CD14-positive monocyte (primary cell): ENCODE measurements at regions not wholly inside any gene's neighbourhood (a gene's known extent, or its start where the extent isn't known, plus 50 kb on each side); places are given as distances from the start of the nearest gene placed in this dataset.

Experiments
- DNase-seq, 3 donors: peaks; one replicate each; pipeline ENCODE4 v3.0.0-alpha.2; 2011 to 2022
- H2AFZ ChIP-seq: 2 replicates; pipeline ENCODE4 v1.6.0; 2012; ENCODE audit warnings: mild to moderate bottlenecking, low read depth, low read length, inconsistent platforms; ENCODE audit not compliant: insufficient read depth, poor library complexity, severe bottlenecking
- H3K27ac ChIP-seq, 2 donors: 1 replicate in 1 of 2; 2 replicates in 1 of 2; pipeline ENCODE4 v1.5.1; 2012 to 2013; ENCODE audit warnings: low read length in 2 of 2, control low read depth in 1 of 2, inconsistent platforms in 1 of 2, low read depth in 1 of 2, mild to moderate bottlenecking in 1 of 2
- H3K27me3 ChIP-seq, 2 donors: one replicate each; pipeline versions ENCODE4 v1.6.0 to v1.6.1; 2011 to 2013; ENCODE audit warnings: low read length in 2 of 2; ENCODE audit not compliant: control insufficient read depth in 2 of 2, insufficient read depth in 2 of 2
- H3K36me3 ChIP-seq, 2 donors: replicated peaks in 1 of 2; 1 replicate in 1 of 2; 2 replicates in 1 of 2; pipeline versions ENCODE4 v1.5.1 to v1.6.1; 2012 to 2013; ENCODE audit warnings: low read length in 2 of 2, control low read depth in 1 of 2, inconsistent platforms in 1 of 2, mild to moderate bottlenecking in 1 of 2; ENCODE audit not compliant: insufficient read depth in 2 of 2, control insufficient read depth in 1 of 2
- H3K4me1 ChIP-seq, 2 donors: 1 replicate in 1 of 2; 2 replicates in 1 of 2; pipeline versions ENCODE4 v1.5.1 to v1.6.1; 2012 to 2013; ENCODE audit warnings: low read length in 2 of 2, control low read depth in 1 of 2, inconsistent platforms in 1 of 2, mild to moderate bottlenecking in 1 of 2, moderate library complexity in 1 of 2; ENCODE audit not compliant: insufficient read depth in 2 of 2, control insufficient read depth in 1 of 2
- H3K4me2 ChIP-seq: replicated peaks from 2 replicates; pipeline ENCODE3; 2012; ENCODE audit warnings: low read length, moderate library complexity, mild to moderate bottlenecking; ENCODE audit not compliant: poor library complexity, severe bottlenecking; ENCODE audit errors: extremely low read depth
- H3K4me3 ChIP-seq, 3 experiments: fragments of 200-600 bp in 1 of 3; sonication (generic) in 1 of 3; replicated peaks in 1 of 3; 1 replicate in 2 of 3; 2 replicates in 1 of 3; pipeline ENCODE4 v1.5.1; 2011 to 2013; ENCODE audit warnings: low read length in 3 of 3, mild to moderate bottlenecking in 3 of 3, control low read depth in 2 of 3, low read depth in 2 of 3, inconsistent platforms in 1 of 3, moderate library complexity in 1 of 3
- H3K79me2 ChIP-seq: 2 replicates; pipeline ENCODE4 v1.6.0; 2012; ENCODE audit warnings: mild to moderate bottlenecking, control low read depth, inconsistent platforms, low read length, moderate library complexity; ENCODE audit not compliant: insufficient read depth
- H3K9ac ChIP-seq: 2 replicates; pipeline ENCODE4 v1.6.0; 2017; ENCODE audit warnings: low read length, mild to moderate bottlenecking; ENCODE audit not compliant: insufficient read depth, poor library complexity, severe bottlenecking
- H3K9me3 ChIP-seq, 2 donors: replicated peaks in 1 of 2; 1 replicate in 1 of 2; 2 replicates in 1 of 2; pipeline versions ENCODE4 v1.5.1 to v1.6.1; 2012 to 2013; ENCODE audit warnings: low read length in 2 of 2, control low read depth in 1 of 2; ENCODE audit not compliant: control insufficient read depth in 1 of 2, insufficient read depth in 1 of 2
- H4K20me1 ChIP-seq: 2 replicates; pipeline ENCODE4 v1.6.0; 2012; ENCODE audit warnings: mild to moderate bottlenecking, low read length, control low read depth, moderate library complexity; ENCODE audit not compliant: insufficient read depth
- H3K27ac Mint-ChIP-seq, 7 donors: one replicate each; pipeline ENCODE4 v1.8.0; 2020; ENCODE audit warnings: mild to moderate bottlenecking in 7 of 7, mixed read lengths in 7 of 7, moderate library complexity in 6 of 7, inconsistent platforms in 2 of 7
- H3K27me3 Mint-ChIP-seq, 3 donors: one replicate each; pipeline ENCODE4 v1.8.0; 2021 to 2022; ENCODE audit warnings: low read depth in 3 of 3, mild to moderate bottlenecking in 3 of 3, mixed read lengths in 3 of 3, moderate library complexity in 3 of 3, inconsistent platforms in 1 of 3
- H3K36me3 Mint-ChIP-seq, 2 donors: one replicate each; pipeline ENCODE4 v1.8.0; 2020; ENCODE audit warnings: mixed read lengths in 2 of 2, inconsistent platforms in 1 of 2, mild to moderate bottlenecking in 1 of 2
- H3K4me1 Mint-ChIP-seq: one replicate; pipeline ENCODE4 v1.8.0; 2020; ENCODE audit warnings: mild to moderate bottlenecking, mixed read lengths
- H3K4me3 Mint-ChIP-seq, 2 donors: one replicate each; pipeline ENCODE4 v1.8.0; 2020; ENCODE audit warnings: mild to moderate bottlenecking in 2 of 2, mixed read lengths in 2 of 2, moderate library complexity in 1 of 2
- H3K9me3 Mint-ChIP-seq, 7 donors: one replicate each; pipeline ENCODE4 v1.8.0; 2020 to 2022; ENCODE audit warnings: mixed read lengths in 7 of 7, mild to moderate bottlenecking in 6 of 7, moderate library complexity in 6 of 7, inconsistent platforms in 2 of 7
- WGBS: methylation state at CpG from one replicate; pipeline ENCODE4 v1.1.5; 2013; ENCODE audit warnings: missing lambda C conversion rate; ENCODE audit not compliant: insufficient coverage; 5-methylcytosine and 5-hydroxymethylcytosine counted together
- intact Hi-C, 2 donors: fragments of 100-400 bp; cut with micrococcal nuclease; formaldehyde crosslinking; loops; one replicate each; pipeline versions ENCODE4 v1.15.0 to v1.15.1; 2023
- TF ChIP-seq, protein P1 (sequence below): fragments of 200-600 bp; IDR thresholded peaks from one replicate; pipeline ENCODE4 v1.8.0; 2022; ENCODE audit warnings: antibody characterized with exemption, mild to moderate bottlenecking

DNA sequence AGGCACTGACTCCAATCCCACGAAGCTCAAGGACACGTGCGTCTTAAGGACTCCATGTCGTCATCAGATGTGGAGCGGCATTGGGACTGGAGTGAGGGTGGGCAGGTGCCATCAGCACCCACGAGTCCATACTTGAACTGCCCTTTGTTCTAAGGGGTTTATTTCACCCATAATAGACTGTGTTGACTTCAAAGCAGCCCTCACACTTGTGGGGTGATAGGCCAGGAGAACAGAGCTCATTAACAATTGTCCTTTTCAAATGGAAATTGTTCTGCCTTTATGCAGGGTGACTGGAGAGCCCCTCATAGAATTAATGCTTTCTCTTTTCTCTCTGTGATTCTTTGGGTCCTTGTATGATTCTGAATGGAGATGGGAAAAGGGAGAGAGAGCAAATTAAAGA is 376.9 kb upstream of the MGMT start:
- Histone ChIP-seq H3K9me3 (no peaks in the 10 kb centered on the region), H3K27me3 (no peaks in the 10 kb centered on the region), H3K4me2 (no peak overlapping the region), H3K4me1 (peaks cover 8 to 9% of the 10 kb centered on the region in 2 donors), H3K9ac (no peak overlapping the region), H4K20me1 (no peaks in the 10 kb centered on the region), H3K79me2 (no peaks in the 10 kb centered on the region), H3K36me3 (no peaks in the 10 kb centered on the region), H3K4me3 (no peak overlapping the region), H3K27ac (no peak overlapping the region), H2AFZ (no peak overlapping the region)
- Mint-ChIP-seq H3K36me3 (no peaks in the 10 kb centered on the region), H3K9me3 (peaks cover 0 to 2% (median 0%) of the 10 kb centered on the region in 7 donors), H3K27ac (no peak overlapping the region), H3K4me1 (peaks cover 11% of the 10 kb centered on the region), H3K27me3 (peaks cover 0 to 3% (median 2%) of the 10 kb centered on the region in 3 donors), H3K4me3 (no peak overlapping the region)
- TF ChIP-seq, protein P1, sequence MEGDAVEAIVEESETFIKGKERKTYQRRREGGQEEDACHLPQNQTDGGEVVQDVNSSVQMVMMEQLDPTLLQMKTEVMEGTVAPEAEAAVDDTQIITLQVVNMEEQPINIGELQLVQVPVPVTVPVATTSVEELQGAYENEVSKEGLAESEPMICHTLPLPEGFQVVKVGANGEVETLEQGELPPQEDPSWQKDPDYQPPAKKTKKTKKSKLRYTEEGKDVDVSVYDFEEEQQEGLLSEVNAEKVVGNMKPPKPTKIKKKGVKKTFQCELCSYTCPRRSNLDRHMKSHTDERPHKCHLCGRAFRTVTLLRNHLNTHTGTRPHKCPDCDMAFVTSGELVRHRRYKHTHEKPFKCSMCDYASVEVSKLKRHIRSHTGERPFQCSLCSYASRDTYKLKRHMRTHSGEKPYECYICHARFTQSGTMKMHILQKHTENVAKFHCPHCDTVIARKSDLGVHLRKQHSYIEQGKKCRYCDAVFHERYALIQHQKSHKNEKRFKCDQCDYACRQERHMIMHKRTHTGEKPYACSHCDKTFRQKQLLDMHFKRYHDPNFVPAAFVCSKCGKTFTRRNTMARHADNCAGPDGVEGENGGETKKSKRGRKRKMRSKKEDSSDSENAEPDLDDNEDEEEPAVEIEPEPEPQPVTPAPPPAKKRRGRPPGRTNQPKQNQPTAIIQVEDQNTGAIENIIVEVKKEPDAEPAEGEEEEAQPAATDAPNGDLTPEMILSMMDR = no peak
- intact Hi-C loops = no loop called here
- DNase-seq = no peak
- WGBS = 100% methylated on average over 5 of the region's 6 CpGs

DNA sequence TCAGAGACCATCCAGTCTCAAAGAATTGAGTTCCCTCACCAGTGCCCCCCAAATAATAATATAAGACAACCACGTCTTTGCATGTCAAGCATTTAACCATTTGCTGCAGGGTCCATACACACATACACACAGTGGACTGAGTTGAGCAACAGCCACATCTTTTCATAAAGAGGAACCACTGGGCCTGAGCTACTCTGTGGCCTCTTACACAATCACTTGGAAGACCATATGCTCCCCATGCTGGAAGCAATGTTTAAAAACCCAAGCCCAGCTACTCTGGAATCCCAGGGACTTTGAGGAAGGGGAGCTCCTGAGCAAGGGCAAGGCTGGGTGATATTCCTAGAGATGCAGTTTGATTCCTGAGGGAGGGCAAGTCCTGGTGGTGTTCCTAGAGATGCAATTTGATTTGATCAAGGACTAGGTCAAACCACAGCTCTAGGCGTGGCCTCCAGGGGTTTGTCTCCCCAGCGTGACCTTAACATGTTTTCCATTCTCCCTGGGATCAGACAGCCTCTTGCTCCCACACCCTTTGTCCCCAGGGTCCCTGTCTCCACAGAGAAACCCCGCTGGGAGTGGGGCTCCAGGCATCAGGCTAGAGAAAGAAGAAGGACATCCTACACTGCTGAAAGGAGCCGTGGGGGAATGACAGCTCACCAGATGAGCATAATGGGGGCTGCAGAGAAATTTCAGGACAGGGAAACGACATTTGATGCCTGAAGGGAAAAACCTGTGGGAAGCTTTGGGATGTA is 376.2 kb upstream of the MGMT start:
- H3K4me3 Mint-ChIP-seq = no peak overlapping the region

More for the DNA sequence above, 376.2 kb upstream of the MGMT start:
- H3K27ac Mint-ChIP-seq = peak overlapping the region in 1 of 7 donors; percentile 42
- no peaks in the 10 kb centered on the region for H3K9me3 ChIP-seq
- peaks cover 11% of the 10 kb centered on the region for H3K4me1 Mint-ChIP-seq
- intact Hi-C loops = no loop called here
- H3K9me3 Mint-ChIP-seq = peaks cover 0 to 2% (median 0%) of the 10 kb centered on the region in 7 donors
- H3K36me3 Mint-ChIP-seq = no peaks in the 10 kb centered on the region
- TF ChIP-seq, protein P1 = no peak
- H3K4me1 ChIP-seq = peaks cover 8 to 9% of the 10 kb centered on the region in 2 donors
- no peak overlapping the region for H3K4me2 ChIP-seq
- H3K27me3 Mint-ChIP-seq = peaks cover 0 to 3% (median 2%) of the 10 kb centered on the region in 3 donors
- DNase-seq = peak; percentile 5 to 39 (median 38)
- H3K4me3 ChIP-seq = no peak overlapping the region
- no peak overlapping the region for H2AFZ ChIP-seq
- H4K20me1 ChIP-seq = no peaks in the 10 kb centered on the region
- H3K79me2 ChIP-seq = no peaks in the 10 kb centered on the region
- 40% methylated on average over 3 of the region's 6 CpGs for WGBS
- no peaks in the 10 kb centered on the region for H3K27me3 ChIP-seq
- H3K27ac ChIP-seq = no peak overlapping the region
- H3K9ac ChIP-seq = no peak overlapping the region
- no peaks in the 10 kb centered on the region for H3K36me3 ChIP-seq
